CD8-positive, alpha-beta memory T cell (primary cell): ENCODE measurements at regions not wholly inside any gene's neighbourhood (a gene's known extent, or its start where the extent isn't known, plus 50 kb on each side); places are given as distances from the start of the nearest gene placed in this dataset.

Source experiments
- CTCF ChIA-PET: fragments of 350-600 bp; sonication (Branson Sonifier 250); formaldehyde crosslinking; loops from one replicate; lab custom pipeline; 2021; ENCODE audit warnings: antibody characterized with exemption; lab: Charles Lee
- POLR2A ChIA-PET: fragments of 350-600 bp; sonication (Branson Sonifier 250); formaldehyde crosslinking; loops from one replicate; lab custom pipeline; 2021; ENCODE audit warnings: antibody characterized with exemption; lab: Charles Lee
- DNase-seq, 5 donors: peaks; one replicate each; pipeline versions ENCODE4 v3.0.0 to v3.0.0-alpha.2; 2020 to 2022; ENCODE audit warnings: mixed read lengths in 1 of 5
- H3K27ac ChIP-seq: one replicate; pipeline ENCODE4 v1.7.0; 2013; ENCODE audit warnings: low read depth, mild to moderate bottlenecking, low read length, moderate library complexity
- H3K27me3 ChIP-seq: 2 replicates; pipeline ENCODE4 v1.7.0; 2013; ENCODE audit warnings: low read length, mild to moderate bottlenecking; ENCODE audit not compliant: insufficient read depth, poor library complexity, severe bottlenecking
- H3K36me3 ChIP-seq: 2 replicates; pipeline ENCODE4 v1.7.0; 2013; ENCODE audit warnings: mild to moderate bottlenecking, low read length, moderate library complexity; ENCODE audit not compliant: insufficient read depth
- H3K4me1 ChIP-seq: 2 replicates; pipeline ENCODE4 v1.7.0; 2013; ENCODE audit warnings: mild to moderate bottlenecking, low read length, moderate library complexity; ENCODE audit not compliant: insufficient read depth
- H3K4me3 ChIP-seq: 2 replicates; pipeline ENCODE4 v1.7.0; 2013; ENCODE audit warnings: mild to moderate bottlenecking, low read length
- H3K9me3 ChIP-seq: 2 replicates; pipeline ENCODE4 v1.7.0; 2013; ENCODE audit warnings: mild to moderate bottlenecking, low read length
- H3K27ac Mint-ChIP-seq, 8 donors: one replicate each; pipeline ENCODE4 v1.8.0; 2020 to 2021; ENCODE audit warnings: mixed read lengths in 8 of 8, mild to moderate bottlenecking in 6 of 8, inconsistent platforms in 3 of 8, moderate library complexity in 3 of 8
- H3K27me3 Mint-ChIP-seq, 2 donors: one replicate each; pipeline ENCODE4 v1.8.0; 2020 to 2021; ENCODE audit warnings: mixed read lengths in 2 of 2, mild to moderate bottlenecking in 1 of 2, moderate library complexity in 1 of 2
- H3K36me3 Mint-ChIP-seq, 3 donors: one replicate each; pipeline ENCODE4 v1.8.0; 2020 to 2021; ENCODE audit warnings: mixed read lengths in 3 of 3, inconsistent platforms in 1 of 3, mild to moderate bottlenecking in 1 of 3
- H3K4me1 Mint-ChIP-seq, 3 donors: one replicate each; pipeline ENCODE4 v1.8.0; 2020 to 2021; ENCODE audit warnings: mixed read lengths in 3 of 3, inconsistent platforms in 1 of 3, mild to moderate bottlenecking in 1 of 3
- H3K4me3 Mint-ChIP-seq, 7 donors: one replicate each; pipeline ENCODE4 v1.8.0; 2020 to 2021; ENCODE audit warnings: mixed read lengths in 7 of 7, mild to moderate bottlenecking in 6 of 7, moderate library complexity in 4 of 7, inconsistent platforms in 2 of 7
- H3K9me3 Mint-ChIP-seq, 5 donors: one replicate each; pipeline ENCODE4 v1.8.0; 2020 to 2022; ENCODE audit warnings: mixed read lengths in 5 of 5, mild to moderate bottlenecking in 3 of 5, moderate library complexity in 2 of 5, inconsistent platforms in 1 of 5

DNA sequence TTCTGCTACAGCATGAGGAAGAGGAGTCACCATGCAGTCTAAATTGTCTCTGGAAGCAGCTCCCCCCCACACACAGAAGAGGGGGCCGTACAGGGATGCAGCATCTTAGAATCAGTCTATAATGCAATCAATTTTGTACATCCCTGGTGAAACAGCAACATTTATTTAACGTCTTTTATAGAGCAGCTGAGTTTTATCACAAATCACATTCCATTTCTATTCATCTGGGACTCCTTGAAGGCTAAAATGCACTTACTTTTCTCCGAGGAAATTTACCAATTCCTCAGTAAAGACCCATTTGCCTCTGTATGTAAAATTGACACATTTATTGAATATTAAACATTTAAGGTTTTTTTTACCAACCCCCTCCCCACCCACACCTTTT lies 193.9 kb downstream of the PHETA1 start:
- peak overlapping the region in 1 of 8 donors; percentile 19 for H3K27ac Mint-ChIP-seq
- no peak overlapping the region for H3K4me3 Mint-ChIP-seq
- peaks cover 26 to 62% of the 10 kb centered on the region in 2 donors for H3K27me3 Mint-ChIP-seq
- H3K4me1 ChIP-seq: no peaks in the 10 kb centered on the region
- no peak overlapping the region for H3K27ac ChIP-seq
- H3K4me3 ChIP-seq: no peak overlapping the region
- no peaks in the 10 kb centered on the region for H3K36me3 ChIP-seq
- no peaks in the 10 kb centered on the region for H3K4me1 Mint-ChIP-seq
- CTCF ChIA-PET: no interaction called here
- POLR2A ChIA-PET: no interaction called here
- H3K9me3 Mint-ChIP-seq: no peaks in the 10 kb centered on the region
- DNase-seq: no peak
- no peaks in the 10 kb centered on the region for H3K9me3 ChIP-seq
- H3K27me3 ChIP-seq: no peaks in the 10 kb centered on the region
- no peaks in the 10 kb centered on the region for H3K36me3 Mint-ChIP-seq

GRCh38 chr12:111174251-111174960 lies 194.5 kb downstream of the PHETA1 start:
- peak in 1 of 5 donors; percentile 3 for DNase-seq
- POLR2A ChIA-PET: no interaction called here
- Histone ChIP-seq H3K27me3 (no peaks in the 10 kb centered on the region), H3K4me1 (no peaks in the 10 kb centered on the region), H3K4me3 (no peak overlapping the region), H3K36me3 (no peaks in the 10 kb centered on the region), H3K9me3 (no peaks in the 10 kb centered on the region), H3K27ac (no peak overlapping the region)
- peak overlapping the region in 1 of 8 donors; percentile 19 for H3K27ac Mint-ChIP-seq
- CTCF ChIA-PET: no interaction called here
- H3K36me3 Mint-ChIP-seq: no peaks in the 10 kb centered on the region
- H3K9me3 Mint-ChIP-seq: no peaks in the 10 kb centered on the region
- H3K4me1 Mint-ChIP-seq: peaks cover 0 to 1% (median 0%) of the 10 kb centered on the region in 3 donors
- H3K4me3 Mint-ChIP-seq: no peak overlapping the region
- peaks cover 27 to 63% of the 10 kb centered on the region in 2 donors for H3K27me3 Mint-ChIP-seq

GRCh38 chr12:111173836-111174235 lies 195.1 kb downstream of the PHETA1 start:
- Histone ChIP-seq H3K36me3 (no peaks in the 10 kb centered on the region), H3K27ac (no peak overlapping the region), H3K27me3 (no peaks in the 10 kb centered on the region), H3K4me3 (no peak overlapping the region), H3K4me1 (no peaks in the 10 kb centered on the region), H3K9me3 (no peaks in the 10 kb centered on the region)
- Mint-ChIP-seq H3K4me1 (peaks cover 0 to 1% (median 0%) of the 10 kb centered on the region in 3 donors), H3K36me3 (no peaks in the 10 kb centered on the region), H3K4me3 (no peak overlapping the region), H3K27me3 (peaks cover 30 to 59% of the 10 kb centered on the region in 2 donors), H3K9me3 (no peaks in the 10 kb centered on the region), H3K27ac (peak overlapping the region in 1 of 8 donors; percentile 17)
- CTCF ChIA-PET: no interaction called here
- POLR2A ChIA-PET: no interaction called here
- DNase-seq: no peak

DNA sequence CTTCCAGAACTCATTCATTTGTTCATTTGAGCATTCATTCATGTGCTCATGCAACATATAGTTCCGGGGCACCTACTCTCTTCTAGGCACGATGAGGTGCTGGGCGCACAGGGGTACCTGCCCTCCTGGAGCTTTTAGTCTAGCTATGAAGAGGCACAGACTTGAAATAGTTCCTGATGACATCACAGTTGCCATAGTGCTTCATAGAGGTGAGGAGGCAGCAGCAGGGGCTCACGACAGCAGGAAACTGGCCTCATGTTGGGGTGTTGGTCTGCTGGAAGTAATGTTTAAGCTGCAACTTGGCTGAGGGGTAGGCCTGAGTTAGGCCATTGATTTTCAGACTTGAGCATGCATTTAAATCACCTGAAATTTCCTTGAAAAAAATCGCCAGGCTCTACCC lies 195.5 kb downstream of the PHETA1 start:
- no peak overlapping the region for H3K4me3 Mint-ChIP-seq
- peaks cover 28 to 57% of the 10 kb centered on the region in 2 donors for H3K27me3 Mint-ChIP-seq
- no peaks in the 10 kb centered on the region for H3K36me3 Mint-ChIP-seq
- CTCF ChIA-PET: no interaction called here
- POLR2A ChIA-PET: no interaction called here
- no peak overlapping the region for H3K4me3 ChIP-seq
- H3K9me3 ChIP-seq: no peaks in the 10 kb centered on the region
- no peak for DNase-seq
- peaks cover 0 to 1% (median 0%) of the 10 kb centered on the region in 3 donors for H3K4me1 Mint-ChIP-seq
- no peaks in the 10 kb centered on the region for H3K4me1 ChIP-seq
- H3K27ac Mint-ChIP-seq: peak overlapping the region in 1 of 8 donors; percentile 17
- H3K27me3 ChIP-seq: no peaks in the 10 kb centered on the region
- H3K27ac ChIP-seq: no peak overlapping the region
- no peaks in the 10 kb centered on the region for H3K9me3 Mint-ChIP-seq
- no peaks in the 10 kb centered on the region for H3K36me3 ChIP-seq

DNA sequence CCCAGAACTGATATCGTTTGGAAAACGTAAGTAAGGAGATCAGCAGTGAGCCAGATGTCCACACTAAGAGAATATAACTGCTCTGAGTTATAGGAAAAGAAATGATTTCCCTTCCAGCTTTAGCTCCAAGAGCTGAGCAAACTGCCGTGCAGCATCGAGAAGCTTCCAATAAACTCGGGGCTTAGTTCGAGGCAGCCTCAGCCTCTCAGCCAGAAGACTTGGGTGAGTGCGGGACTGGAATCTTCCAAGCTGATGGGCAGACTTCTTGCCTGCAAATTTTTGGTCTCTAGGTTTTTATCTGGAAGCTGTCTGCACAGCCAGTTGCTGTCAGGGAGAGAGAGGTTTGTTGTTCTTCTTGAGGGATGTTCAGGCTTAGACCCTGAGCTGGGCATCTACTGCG lies 196.1 kb downstream of the PHETA1 start:
- Histone ChIP-seq H3K4me1 (no peaks in the 10 kb centered on the region), H3K36me3 (no peaks in the 10 kb centered on the region), H3K27me3 (no peaks in the 10 kb centered on the region), H3K27ac (no peak overlapping the region), H3K9me3 (no peaks in the 10 kb centered on the region), H3K4me3 (no peak overlapping the region)
- POLR2A ChIA-PET: no interaction called here
- H3K27ac Mint-ChIP-seq: no peak overlapping the region
- CTCF ChIA-PET: no interaction called here
- no peaks in the 10 kb centered on the region for H3K36me3 Mint-ChIP-seq
- H3K9me3 Mint-ChIP-seq: no peaks in the 10 kb centered on the region
- no peak for DNase-seq
- H3K27me3 Mint-ChIP-seq: peaks cover 24 to 55% of the 10 kb centered on the region in 2 donors
- no peak overlapping the region for H3K4me3 Mint-ChIP-seq
- peaks cover 0 to 1% (median 0%) of the 10 kb centered on the region in 3 donors for H3K4me1 Mint-ChIP-seq

- H3K36me3 Mint-ChIP-seq: no peaks in the 10 kb centered on the region
- no peaks in the 10 kb centered on the region for H3K4me1 ChIP-seq
- H3K4me3 ChIP-seq: no peak overlapping the region
- no peak overlapping the region for H3K27ac ChIP-seq
- H3K9me3 Mint-ChIP-seq: no peaks in the 10 kb centered on the region
- POLR2A ChIA-PET: no interaction called here
- CTCF ChIA-PET: interaction anchor here (0.6 kb wide), 1 partner anchor 77 kb away, joined by 4 read pairs; no protein-coding TSS in a partner anchor
- peaks cover 0 to 1% (median 0%) of the 10 kb centered on the region in 3 donors for H3K4me1 Mint-ChIP-seq
- H3K36me3 ChIP-seq: no peaks in the 10 kb centered on the region
- H3K27me3 ChIP-seq: no peaks in the 10 kb centered on the region
- H3K4me3 Mint-ChIP-seq: no peak overlapping the region
- no peaks in the 10 kb centered on the region for H3K9me3 ChIP-seq
- H3K27ac Mint-ChIP-seq: peak overlapping the region in 1 of 8 donors; percentile 33
- H3K27me3 Mint-ChIP-seq: peaks cover 22 to 51% of the 10 kb centered on the region in 2 donors
- no peak for DNase-seq
Observed at GRCh38 chr12:111171832-111172231, 197.1 kb downstream of the PHETA1 start.

DNA sequence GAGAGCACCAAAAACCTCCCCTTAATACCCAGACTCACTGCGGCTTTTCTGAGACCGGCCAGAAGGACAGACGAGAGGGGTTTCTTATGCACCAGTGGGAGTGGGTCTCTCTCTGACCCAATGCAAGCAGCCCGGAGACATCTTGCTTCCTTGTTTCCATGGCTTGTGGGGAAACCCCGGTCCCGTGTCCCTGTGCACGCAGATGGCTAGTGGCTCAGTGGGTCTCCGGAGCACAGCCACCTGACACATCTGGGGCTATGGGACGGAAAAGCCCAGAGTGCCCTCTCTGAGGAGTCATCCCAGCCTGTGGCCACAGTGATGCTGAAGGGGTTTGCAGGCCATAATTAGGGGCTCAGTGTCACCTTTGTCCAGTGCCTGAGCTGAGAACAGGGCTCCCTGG lies 197.6 kb downstream of the PHETA1 start:
- Mint-ChIP-seq H3K27me3 (peaks cover 20 to 46% of the 10 kb centered on the region in 2 donors), H3K36me3 (no peaks in the 10 kb centered on the region)
- POLR2A ChIA-PET: no interaction called here

GRCh38 chr12:111170543-111170942 lies 198.4 kb downstream of the PHETA1 start:
- no peaks in the 10 kb centered on the region for H3K36me3 Mint-ChIP-seq
- H3K27me3 ChIP-seq: no peaks in the 10 kb centered on the region
- peaks cover 19 to 42% of the 10 kb centered on the region in 2 donors for H3K27me3 Mint-ChIP-seq
- no peak for DNase-seq
- H3K36me3 ChIP-seq: no peaks in the 10 kb centered on the region
- H3K4me3 Mint-ChIP-seq: no peak overlapping the region
- H3K27ac Mint-ChIP-seq: no peak overlapping the region
- peaks cover 0 to 1% (median 0%) of the 10 kb centered on the region in 3 donors for H3K4me1 Mint-ChIP-seq
- H3K4me1 ChIP-seq: no peaks in the 10 kb centered on the region
- H3K9me3 ChIP-seq: no peaks in the 10 kb centered on the region
- no peaks in the 10 kb centered on the region for H3K9me3 Mint-ChIP-seq
- ChIA-PET CTCF (no interaction called here), POLR2A (no interaction called here)
- H3K27ac ChIP-seq: no peak overlapping the region
- H3K4me3 ChIP-seq: no peak overlapping the region

More for the DNA sequence above, 197.6 kb downstream of the PHETA1 start:
- peaks cover 0 to 1% (median 0%) of the 10 kb centered on the region in 3 donors for H3K4me1 Mint-ChIP-seq
- no peak overlapping the region for H3K27ac Mint-ChIP-seq
- Histone ChIP-seq H3K4me3 (no peak overlapping the region), H3K4me1 (no peaks in the 10 kb centered on the region), H3K36me3 (no peaks in the 10 kb centered on the region), H3K27ac (no peak overlapping the region), H3K9me3 (no peaks in the 10 kb centered on the region), H3K27me3 (no peaks in the 10 kb centered on the region)
- H3K9me3 Mint-ChIP-seq: no peaks in the 10 kb centered on the region
- no peak for DNase-seq
- no peak overlapping the region for H3K4me3 Mint-ChIP-seq
- CTCF ChIA-PET: interaction anchor here (0.6 kb wide), 1 partner anchor 78 kb away, joined by 4 read pairs; no protein-coding TSS in a partner anchor
